A673 (cell line): ENCODE measurements at regions not wholly inside any gene's neighbourhood (a gene's known extent, or its start where the extent isn't known, plus 50 kb on each side); places are given as distances from the start of the nearest gene placed in this dataset.
A peak's percentile ranks its signal among the peaks of the same experiment; 100 is the strongest.

ENCODE experiments used
- BruUV-seq: library from RNA; stranded (reverse); fragments of 400-500 nt; replicated peaks from 2 replicates; lab custom pipeline; 2021; lab: Mats Ljungman, UMichigan
- CTCF ChIA-PET: fragments of 300-600 bp; sonication (Branson Sonifier 250); formaldehyde crosslinking; loops from one replicate; lab custom pipeline; 2022; ENCODE audit warnings: antibody characterized with exemption; lab: Charles Lee
- POLR2A ChIA-PET: fragments of 300-600 bp; sonication (Branson Sonifier 250); formaldehyde crosslinking; loops from one replicate; lab custom pipeline; 2022; ENCODE audit warnings: antibody characterized with exemption; ENCODE audit not compliant: low non-redundant PET; lab: Charles Lee
- DNase-seq: peaks from one replicate; pipeline ENCODE4 v3.0.0-alpha.2; 2015; ENCODE audit warnings: low spot score
- H3K27ac ChIP-seq: fragments of 200-600 bp; sonication (generic); 2 replicates; pipeline ENCODE4 v1.5.1; 2016; ENCODE audit warnings: mixed run types, low read depth, mild to moderate bottlenecking, mixed read lengths, antibody characterized with exemption, low read length; ENCODE audit not compliant: poor library complexity, severe bottlenecking
- H3K27me3 ChIP-seq: fragments of 200-600 bp; sonication (generic); replicated peaks from 2 replicates; pipeline ENCODE4 v1.6.1; 2017; ENCODE audit warnings: mixed run types, low read depth, mild to moderate bottlenecking, mixed read lengths, antibody characterized with exemption, low read length; ENCODE audit not compliant: insufficient read depth, poor library complexity
- H3K36me3 ChIP-seq: fragments of 200-600 bp; sonication (generic); 2 replicates; pipeline ENCODE4 v1.6.1; 2016; ENCODE audit warnings: mixed run types, mild to moderate bottlenecking, mixed read lengths, antibody characterized with exemption, low read length; ENCODE audit not compliant: insufficient read depth, poor library complexity, severe bottlenecking
- H3K4me1 ChIP-seq: fragments of 200-600 bp; sonication (generic); 2 replicates; pipeline ENCODE4 v1.6.1; 2017; ENCODE audit warnings: mixed run types, mild to moderate bottlenecking, mixed read lengths, antibody characterized with exemption, low read length; ENCODE audit not compliant: insufficient read depth, poor library complexity, severe bottlenecking
- H3K4me3 ChIP-seq: fragments of 200-600 bp; sonication (generic); 2 replicates; pipeline ENCODE4 v1.5.1; 2016; ENCODE audit warnings: low read depth, mixed run types, mild to moderate bottlenecking, mixed read lengths, low read length; ENCODE audit not compliant: poor library complexity, severe bottlenecking
- H3K9me3 ChIP-seq: fragments of 200-600 bp; sonication (generic); 2 replicates; pipeline ENCODE4 v1.6.1; 2016; ENCODE audit warnings: mixed run types, low read depth, mild to moderate bottlenecking, mixed read lengths, antibody characterized with exemption, low read length; ENCODE audit not compliant: poor library complexity, severe bottlenecking
- EZH2 ChIP-seq: fragments of 200-600 bp; sonication (generic); IDR thresholded peaks from 2 replicates; pipeline ENCODE4 v1.6.1; 2017; ENCODE audit warnings: borderline replicate concordance, low read depth, mild to moderate bottlenecking, mixed read lengths, antibody characterized with exemption, low read length; ENCODE audit not compliant: poor library complexity, severe bottlenecking
- intact Hi-C: fragments of 100-400 bp; cut with micrococcal nuclease; formaldehyde crosslinking; loops from one replicate; pipeline ENCODE4 v1.10.0; 2022; ENCODE audit not compliant: unreplicated experiment
- TF ChIP-seq, protein P1 (sequence below): fragments of 300-800, 200-600 bp; sonication (generic); conservative IDR thresholded peaks from 2 replicates; pipeline ENCODE4 v1.5.1; 2017; ENCODE audit warnings: low read depth, mild to moderate bottlenecking, antibody characterized with exemption, low read length, moderate library complexity, mixed read lengths

DNA sequence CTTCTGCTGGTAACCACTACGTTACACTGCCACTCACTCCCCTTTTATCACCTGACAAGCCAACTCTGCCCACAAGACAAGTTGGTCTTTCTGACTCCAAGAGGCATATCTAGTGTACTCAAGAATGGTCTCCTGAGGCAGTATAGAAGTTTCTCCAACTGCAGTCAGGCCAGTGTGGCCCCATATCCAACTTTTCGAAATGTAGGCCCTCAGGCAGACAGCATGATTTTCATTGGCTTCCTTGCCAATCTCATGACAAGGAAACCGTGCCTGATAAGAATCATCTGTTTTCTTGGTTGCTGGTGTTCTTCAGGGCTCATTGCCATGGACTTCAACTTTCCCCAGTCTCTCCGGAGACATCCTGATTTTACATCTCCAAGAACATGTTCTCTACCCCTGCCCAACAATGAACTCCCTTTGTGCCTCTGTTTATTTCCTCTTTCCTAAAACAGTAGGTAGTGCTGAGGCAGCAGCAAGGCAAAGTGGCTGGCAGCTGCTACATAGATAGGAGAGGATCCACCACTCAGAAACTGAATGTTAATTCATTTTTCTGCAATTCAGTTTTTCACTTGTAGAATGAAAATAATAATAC lies 62.6 kb upstream of the SEMA6A start:
- Histone ChIP-seq H3K27me3 (no peaks in the 10 kb centered on the region), H3K27ac (no peak overlapping the region), H3K4me1 (no peaks in the 10 kb centered on the region), H3K9me3 (no peaks in the 10 kb centered on the region), H3K36me3 (no peaks in the 10 kb centered on the region), H3K4me3 (no peak overlapping the region)
- ChIA-PET CTCF (no interaction called here), POLR2A (no interaction called here)
- TF ChIP-seq, protein P1, sequence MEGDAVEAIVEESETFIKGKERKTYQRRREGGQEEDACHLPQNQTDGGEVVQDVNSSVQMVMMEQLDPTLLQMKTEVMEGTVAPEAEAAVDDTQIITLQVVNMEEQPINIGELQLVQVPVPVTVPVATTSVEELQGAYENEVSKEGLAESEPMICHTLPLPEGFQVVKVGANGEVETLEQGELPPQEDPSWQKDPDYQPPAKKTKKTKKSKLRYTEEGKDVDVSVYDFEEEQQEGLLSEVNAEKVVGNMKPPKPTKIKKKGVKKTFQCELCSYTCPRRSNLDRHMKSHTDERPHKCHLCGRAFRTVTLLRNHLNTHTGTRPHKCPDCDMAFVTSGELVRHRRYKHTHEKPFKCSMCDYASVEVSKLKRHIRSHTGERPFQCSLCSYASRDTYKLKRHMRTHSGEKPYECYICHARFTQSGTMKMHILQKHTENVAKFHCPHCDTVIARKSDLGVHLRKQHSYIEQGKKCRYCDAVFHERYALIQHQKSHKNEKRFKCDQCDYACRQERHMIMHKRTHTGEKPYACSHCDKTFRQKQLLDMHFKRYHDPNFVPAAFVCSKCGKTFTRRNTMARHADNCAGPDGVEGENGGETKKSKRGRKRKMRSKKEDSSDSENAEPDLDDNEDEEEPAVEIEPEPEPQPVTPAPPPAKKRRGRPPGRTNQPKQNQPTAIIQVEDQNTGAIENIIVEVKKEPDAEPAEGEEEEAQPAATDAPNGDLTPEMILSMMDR: no peak
- TF ChIP-seq EZH2: no peak
- DNase-seq: no peak
- BruUV-seq: no TSS peak
- intact Hi-C loops: no loop called here

GRCh38 chr5:116632890-116633289 lies 58.3 kb upstream of the SEMA6A start:
- POLR2A ChIA-PET: no interaction called here
- no peaks in the 10 kb centered on the region for H3K9me3 ChIP-seq
- no peaks in the 10 kb centered on the region for H3K27me3 ChIP-seq
- no peak overlapping the region for H3K27ac ChIP-seq
- CTCF ChIA-PET: no interaction called here
- no peak overlapping the region for H3K4me3 ChIP-seq
- no TSS peak for BruUV-seq
- intact Hi-C loops: no loop called here
- no peak for DNase-seq
- TF ChIP-seq EZH2: no peak
- H3K36me3 ChIP-seq: no peaks in the 10 kb centered on the region
- peaks cover 8% of the 10 kb centered on the region for H3K4me1 ChIP-seq

GRCh38 chr5:116631147-116631546 lies 56.5 kb upstream of the SEMA6A start:
- ChIA-PET CTCF (no interaction called here), POLR2A (no interaction called here)
- no peaks in the 10 kb centered on the region for H3K9me3 ChIP-seq
- no peak for TF ChIP-seq EZH2
- TF ChIP-seq, protein P1: no peak
- H3K4me3 ChIP-seq: no peak overlapping the region
- no peak overlapping the region for H3K27ac ChIP-seq
- no peaks in the 10 kb centered on the region for H3K36me3 ChIP-seq
- H3K27me3 ChIP-seq: no peaks in the 10 kb centered on the region
- peaks cover 17% of the 10 kb centered on the region for H3K4me1 ChIP-seq
- BruUV-seq: no TSS peak
- intact Hi-C loops: no loop called here
- DNase-seq: no peak

DNA sequence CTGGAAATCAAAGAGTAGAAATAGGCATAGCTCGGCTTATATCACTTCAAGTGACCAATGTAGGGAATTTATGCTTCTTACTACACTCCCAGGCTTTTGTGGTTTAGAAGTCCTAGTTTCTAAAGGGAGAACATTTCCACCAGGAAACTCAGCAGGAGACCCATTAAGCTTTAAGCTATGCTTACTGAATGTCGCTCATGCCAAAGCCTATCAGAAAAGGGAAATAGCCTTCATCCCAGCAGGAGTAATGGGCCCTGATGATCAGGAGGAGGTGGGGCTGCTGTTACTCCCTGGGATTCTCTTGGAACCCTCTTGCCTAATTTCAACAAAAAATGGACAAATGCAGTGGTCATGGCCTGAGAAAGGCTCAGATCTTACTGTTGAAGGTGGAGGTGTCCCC lies 54.5 kb upstream of the SEMA6A start:
- peak; percentile 68 for DNase-seq
- intact Hi-C loops: no loop called here
- ChIA-PET CTCF (no interaction called here), POLR2A (no interaction called here)
- H3K4me3 ChIP-seq: no peak overlapping the region
- H3K36me3 ChIP-seq: no peaks in the 10 kb centered on the region
- no peaks in the 10 kb centered on the region for H3K27me3 ChIP-seq
- no peak overlapping the region for H3K27ac ChIP-seq
- BruUV-seq: no TSS peak
- H3K9me3 ChIP-seq: no peaks in the 10 kb centered on the region
- peaks cover 29% of the 10 kb centered on the region for H3K4me1 ChIP-seq
- no peak for TF ChIP-seq EZH2
- TF ChIP-seq, protein P1: no peak
